CD14-positive monocyte (primary cell): ENCODE measurements at regions not wholly inside any gene's neighbourhood (a gene's known extent, or its start where the extent isn't known, plus 50 kb on each side); places are given as distances from the start of the nearest gene placed in this dataset.

ENCODE experiments used
- DNase-seq, 3 donors: peaks; one replicate each; pipeline ENCODE4 v3.0.0-alpha.2; 2011 to 2022
- H2AFZ ChIP-seq: 2 replicates; pipeline ENCODE4 v1.6.0; 2012; ENCODE audit warnings: mild to moderate bottlenecking, low read depth, low read length, inconsistent platforms; ENCODE audit not compliant: insufficient read depth, poor library complexity, severe bottlenecking
- H3K27ac ChIP-seq, 2 donors: 1 replicate in 1 of 2; 2 replicates in 1 of 2; pipeline ENCODE4 v1.5.1; 2012 to 2013; ENCODE audit warnings: low read length in 2 of 2, control low read depth in 1 of 2, inconsistent platforms in 1 of 2, low read depth in 1 of 2, mild to moderate bottlenecking in 1 of 2
- H3K27me3 ChIP-seq, 2 donors: one replicate each; pipeline versions ENCODE4 v1.6.0 to v1.6.1; 2011 to 2013; ENCODE audit warnings: low read length in 2 of 2; ENCODE audit not compliant: control insufficient read depth in 2 of 2, insufficient read depth in 2 of 2
- H3K36me3 ChIP-seq, 2 donors: replicated peaks in 1 of 2; 1 replicate in 1 of 2; 2 replicates in 1 of 2; pipeline versions ENCODE4 v1.5.1 to v1.6.1; 2012 to 2013; ENCODE audit warnings: low read length in 2 of 2, control low read depth in 1 of 2, inconsistent platforms in 1 of 2, mild to moderate bottlenecking in 1 of 2; ENCODE audit not compliant: insufficient read depth in 2 of 2, control insufficient read depth in 1 of 2
- H3K4me1 ChIP-seq, 2 donors: 1 replicate in 1 of 2; 2 replicates in 1 of 2; pipeline versions ENCODE4 v1.5.1 to v1.6.1; 2012 to 2013; ENCODE audit warnings: low read length in 2 of 2, control low read depth in 1 of 2, inconsistent platforms in 1 of 2, mild to moderate bottlenecking in 1 of 2, moderate library complexity in 1 of 2; ENCODE audit not compliant: insufficient read depth in 2 of 2, control insufficient read depth in 1 of 2
- H3K4me2 ChIP-seq: replicated peaks from 2 replicates; pipeline ENCODE3; 2012; ENCODE audit warnings: low read length, moderate library complexity, mild to moderate bottlenecking; ENCODE audit not compliant: poor library complexity, severe bottlenecking; ENCODE audit errors: extremely low read depth
- H3K4me3 ChIP-seq, 3 experiments: fragments of 200-600 bp in 1 of 3; sonication (generic) in 1 of 3; replicated peaks in 1 of 3; 1 replicate in 2 of 3; 2 replicates in 1 of 3; pipeline ENCODE4 v1.5.1; 2011 to 2013; ENCODE audit warnings: low read length in 3 of 3, mild to moderate bottlenecking in 3 of 3, control low read depth in 2 of 3, low read depth in 2 of 3, inconsistent platforms in 1 of 3, moderate library complexity in 1 of 3
- H3K79me2 ChIP-seq: 2 replicates; pipeline ENCODE4 v1.6.0; 2012; ENCODE audit warnings: mild to moderate bottlenecking, control low read depth, inconsistent platforms, low read length, moderate library complexity; ENCODE audit not compliant: insufficient read depth
- H3K9ac ChIP-seq: 2 replicates; pipeline ENCODE4 v1.6.0; 2017; ENCODE audit warnings: low read length, mild to moderate bottlenecking; ENCODE audit not compliant: insufficient read depth, poor library complexity, severe bottlenecking
- H3K9me3 ChIP-seq, 2 donors: replicated peaks in 1 of 2; 1 replicate in 1 of 2; 2 replicates in 1 of 2; pipeline versions ENCODE4 v1.5.1 to v1.6.1; 2012 to 2013; ENCODE audit warnings: low read length in 2 of 2, control low read depth in 1 of 2; ENCODE audit not compliant: control insufficient read depth in 1 of 2, insufficient read depth in 1 of 2
- H4K20me1 ChIP-seq: 2 replicates; pipeline ENCODE4 v1.6.0; 2012; ENCODE audit warnings: mild to moderate bottlenecking, low read length, control low read depth, moderate library complexity; ENCODE audit not compliant: insufficient read depth
- H3K27ac Mint-ChIP-seq, 7 donors: one replicate each; pipeline ENCODE4 v1.8.0; 2020; ENCODE audit warnings: mild to moderate bottlenecking in 7 of 7, mixed read lengths in 7 of 7, moderate library complexity in 6 of 7, inconsistent platforms in 2 of 7
- H3K27me3 Mint-ChIP-seq, 3 donors: one replicate each; pipeline ENCODE4 v1.8.0; 2021 to 2022; ENCODE audit warnings: low read depth in 3 of 3, mild to moderate bottlenecking in 3 of 3, mixed read lengths in 3 of 3, moderate library complexity in 3 of 3, inconsistent platforms in 1 of 3
- H3K36me3 Mint-ChIP-seq, 2 donors: one replicate each; pipeline ENCODE4 v1.8.0; 2020; ENCODE audit warnings: mixed read lengths in 2 of 2, inconsistent platforms in 1 of 2, mild to moderate bottlenecking in 1 of 2
- H3K4me1 Mint-ChIP-seq: one replicate; pipeline ENCODE4 v1.8.0; 2020; ENCODE audit warnings: mild to moderate bottlenecking, mixed read lengths
- H3K4me3 Mint-ChIP-seq, 2 donors: one replicate each; pipeline ENCODE4 v1.8.0; 2020; ENCODE audit warnings: mild to moderate bottlenecking in 2 of 2, mixed read lengths in 2 of 2, moderate library complexity in 1 of 2
- H3K9me3 Mint-ChIP-seq, 7 donors: one replicate each; pipeline ENCODE4 v1.8.0; 2020 to 2022; ENCODE audit warnings: mixed read lengths in 7 of 7, mild to moderate bottlenecking in 6 of 7, moderate library complexity in 6 of 7, inconsistent platforms in 2 of 7
- WGBS: methylation state at CpG from one replicate; pipeline ENCODE4 v1.1.5; 2013; ENCODE audit warnings: missing lambda C conversion rate; ENCODE audit not compliant: insufficient coverage; 5-methylcytosine and 5-hydroxymethylcytosine counted together
- intact Hi-C, 2 donors: fragments of 100-400 bp; cut with micrococcal nuclease; formaldehyde crosslinking; loops; one replicate each; pipeline versions ENCODE4 v1.15.0 to v1.15.1; 2023
- TF ChIP-seq, protein P1 (sequence below): fragments of 200-600 bp; IDR thresholded peaks from one replicate; pipeline ENCODE4 v1.8.0; 2022; ENCODE audit warnings: antibody characterized with exemption, mild to moderate bottlenecking

DNA sequence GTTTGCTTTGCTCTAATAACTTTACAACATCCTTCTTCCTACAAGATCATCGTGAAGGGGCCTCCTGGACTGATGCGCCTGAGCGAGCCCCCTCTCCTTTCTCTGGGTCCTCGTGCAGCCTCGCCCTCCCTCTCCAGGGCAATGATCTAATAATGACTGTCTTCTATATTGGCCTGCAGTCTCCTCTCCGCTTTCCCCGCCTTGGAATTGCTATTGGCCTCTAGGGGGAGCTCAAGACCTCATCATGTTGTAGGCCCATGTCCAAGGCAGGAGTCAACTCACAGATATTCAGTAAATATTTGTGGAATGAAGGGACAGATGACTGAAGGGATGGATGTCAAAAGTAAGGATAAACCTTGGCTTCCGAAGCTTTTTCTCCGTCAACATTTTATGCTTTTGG is 1180.3 kb downstream of the TYW1 start:
- Mint-ChIP-seq H3K4me3 (no peak overlapping the region), H3K9me3 (peaks cover 0 to 11% (median 2%) of the 10 kb centered on the region in 7 donors), H3K27ac (no peak overlapping the region), H3K4me1 (no peaks in the 10 kb centered on the region), H3K27me3 (no peaks in the 10 kb centered on the region), H3K36me3 (no peaks in the 10 kb centered on the region)
- no peak overlapping the region for H3K9ac ChIP-seq
- H3K4me1 ChIP-seq = no peaks in the 10 kb centered on the region
- no peak overlapping the region for H3K27ac ChIP-seq
- no peak overlapping the region for H2AFZ ChIP-seq
- TF ChIP-seq, protein P1, sequence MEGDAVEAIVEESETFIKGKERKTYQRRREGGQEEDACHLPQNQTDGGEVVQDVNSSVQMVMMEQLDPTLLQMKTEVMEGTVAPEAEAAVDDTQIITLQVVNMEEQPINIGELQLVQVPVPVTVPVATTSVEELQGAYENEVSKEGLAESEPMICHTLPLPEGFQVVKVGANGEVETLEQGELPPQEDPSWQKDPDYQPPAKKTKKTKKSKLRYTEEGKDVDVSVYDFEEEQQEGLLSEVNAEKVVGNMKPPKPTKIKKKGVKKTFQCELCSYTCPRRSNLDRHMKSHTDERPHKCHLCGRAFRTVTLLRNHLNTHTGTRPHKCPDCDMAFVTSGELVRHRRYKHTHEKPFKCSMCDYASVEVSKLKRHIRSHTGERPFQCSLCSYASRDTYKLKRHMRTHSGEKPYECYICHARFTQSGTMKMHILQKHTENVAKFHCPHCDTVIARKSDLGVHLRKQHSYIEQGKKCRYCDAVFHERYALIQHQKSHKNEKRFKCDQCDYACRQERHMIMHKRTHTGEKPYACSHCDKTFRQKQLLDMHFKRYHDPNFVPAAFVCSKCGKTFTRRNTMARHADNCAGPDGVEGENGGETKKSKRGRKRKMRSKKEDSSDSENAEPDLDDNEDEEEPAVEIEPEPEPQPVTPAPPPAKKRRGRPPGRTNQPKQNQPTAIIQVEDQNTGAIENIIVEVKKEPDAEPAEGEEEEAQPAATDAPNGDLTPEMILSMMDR = peak; percentile 36
- no peak overlapping the region for H3K4me2 ChIP-seq
- H3K36me3 ChIP-seq = no peaks in the 10 kb centered on the region
- H3K27me3 ChIP-seq = no peaks in the 10 kb centered on the region
- no peak overlapping the region for H3K4me3 ChIP-seq
- intact Hi-C loops = loop anchor here in 1 of 2 donors (10.0 kb wide), 1 partner anchor 1758 kb away; no protein-coding TSS in a partner anchor
- no peaks in the 10 kb centered on the region for H3K79me2 ChIP-seq
- 28% methylated on average over 5 of the region's 9 CpGs for WGBS
- no peaks in the 10 kb centered on the region for H3K9me3 ChIP-seq
- peak in 1 of 3 donors; percentile 2 for DNase-seq
- no peaks in the 10 kb centered on the region for H4K20me1 ChIP-seq

DNA sequence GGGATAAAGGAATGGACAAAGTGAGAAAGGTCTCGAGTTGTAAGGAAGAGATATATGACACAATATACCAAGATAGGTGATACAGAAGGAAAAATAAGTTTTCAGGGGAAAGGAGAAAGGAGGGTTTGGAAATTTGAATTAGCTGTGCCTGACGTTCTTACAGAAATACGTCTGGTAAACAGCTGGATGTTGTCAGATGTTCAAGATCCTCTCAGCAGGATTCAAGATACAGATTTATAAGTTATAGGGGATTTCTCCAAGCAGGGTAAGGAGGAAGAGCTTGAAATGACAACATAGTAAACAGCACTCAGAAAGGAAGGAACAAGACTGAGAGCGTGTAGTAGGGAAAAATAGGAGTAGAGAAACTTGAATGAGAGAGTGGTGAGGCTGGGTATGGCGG is 1184.1 kb downstream of the TYW1 start:
- no peaks in the 10 kb centered on the region for H4K20me1 ChIP-seq
- Mint-ChIP-seq H3K9me3 (peaks cover 3 to 23% (median 9%) of the 10 kb centered on the region in 7 donors), H3K27ac (no peak overlapping the region), H3K4me1 (no peaks in the 10 kb centered on the region), H3K36me3 (no peaks in the 10 kb centered on the region), H3K4me3 (no peak overlapping the region), H3K27me3 (no peaks in the 10 kb centered on the region)
- DNase-seq = no peak
- 80% methylated on average over 4 of the region's 5 CpGs for WGBS
- no peak overlapping the region for H3K4me2 ChIP-seq
- no peak overlapping the region for H3K4me3 ChIP-seq
- H2AFZ ChIP-seq = no peak overlapping the region
- no peak overlapping the region for H3K9ac ChIP-seq
- no peaks in the 10 kb centered on the region for H3K36me3 ChIP-seq
- TF ChIP-seq, protein P1 = no peak
- intact Hi-C loops = no loop called here
- H3K4me1 ChIP-seq = no peaks in the 10 kb centered on the region
- no peaks in the 10 kb centered on the region for H3K27me3 ChIP-seq
- no peaks in the 10 kb centered on the region for H3K79me2 ChIP-seq
- no peak overlapping the region for H3K27ac ChIP-seq
- peaks cover 7 to 12% of the 10 kb centered on the region in 2 donors for H3K9me3 ChIP-seq
